Stimulated activated CD8-positive, alpha-beta memory T cell treated with anti-CD3 and anti-CD28 coated beads, Interleukin-2, amount 100 ng/mL, for 48 hours (primary cell): ENCODE measurements at regions not wholly inside any gene's neighbourhood (a gene's known extent, or its start where the extent isn't known, plus 50 kb on each side); places are given as distances from the start of the nearest gene placed in this dataset.
A peak's percentile ranks its signal among the peaks of the same experiment; 100 is the strongest.

Experiments
- DNase-seq, 2 donors: peaks; one replicate each; pipeline ENCODE4 v3.0.0-alpha.2; 2020; ENCODE audit warnings: low read depth in 2 of 2

DNA sequence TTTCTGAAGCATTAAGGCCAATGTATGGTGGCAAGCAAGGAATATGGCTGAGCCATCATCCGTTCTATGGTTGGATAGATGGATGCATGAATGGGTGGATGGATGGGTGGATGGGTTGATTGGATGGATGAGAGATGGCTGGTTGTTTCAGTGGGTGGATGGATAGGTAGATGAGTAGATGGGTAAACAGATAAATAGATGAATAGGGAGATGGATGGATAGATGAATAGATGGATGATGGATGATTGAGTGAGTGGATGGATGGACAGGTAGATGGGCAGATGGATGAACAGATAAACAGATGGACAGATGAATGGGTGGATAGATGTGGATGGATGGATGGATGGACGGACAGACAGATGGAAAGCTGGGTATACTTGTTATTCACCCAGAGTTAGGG, 92.6 kb upstream of the ZNF618 start:
- DNase-seq: no peak

DNA sequence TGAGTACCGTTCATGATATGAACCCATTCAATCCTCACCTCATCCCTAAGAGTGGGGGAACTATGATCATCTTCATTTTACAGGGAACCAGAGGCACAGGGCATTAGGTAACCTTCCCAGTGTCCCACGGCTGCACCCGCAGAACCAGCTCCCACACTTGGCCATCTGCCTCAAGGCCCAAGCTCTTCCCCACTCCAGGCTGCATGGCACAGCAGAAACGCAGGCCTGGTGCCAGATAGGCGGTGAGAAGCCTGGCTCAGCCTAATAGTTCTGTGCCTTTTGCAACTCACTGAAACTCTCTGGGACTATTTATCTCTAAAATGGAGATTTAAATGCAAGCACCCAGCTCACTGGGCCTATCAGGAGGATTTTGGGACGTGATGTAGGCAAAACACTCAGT, 90.8 kb upstream of the ZNF618 start:
- DNase-seq: no peak

DNA sequence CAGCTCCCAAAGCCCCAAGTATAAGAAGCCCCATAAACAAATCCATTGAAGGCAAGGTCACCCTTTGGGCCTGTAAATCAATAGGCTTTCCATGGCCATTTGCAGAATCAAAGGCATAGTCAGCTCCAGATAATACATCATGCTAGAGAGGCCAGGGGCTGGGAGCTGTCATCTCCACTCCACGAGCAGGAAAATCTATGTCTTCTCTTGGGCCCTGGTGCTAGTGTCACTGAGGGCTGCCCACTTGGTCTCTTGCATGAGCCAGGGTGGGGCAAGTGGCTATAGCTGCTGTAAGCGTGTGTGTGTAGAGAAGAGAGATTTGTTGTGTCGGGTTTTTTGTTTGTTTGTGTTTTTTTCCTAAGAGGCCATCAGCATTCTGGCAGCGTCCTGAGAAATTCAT, 90.0 kb upstream of the ZNF618 start:
- no peak for DNase-seq

DNA sequence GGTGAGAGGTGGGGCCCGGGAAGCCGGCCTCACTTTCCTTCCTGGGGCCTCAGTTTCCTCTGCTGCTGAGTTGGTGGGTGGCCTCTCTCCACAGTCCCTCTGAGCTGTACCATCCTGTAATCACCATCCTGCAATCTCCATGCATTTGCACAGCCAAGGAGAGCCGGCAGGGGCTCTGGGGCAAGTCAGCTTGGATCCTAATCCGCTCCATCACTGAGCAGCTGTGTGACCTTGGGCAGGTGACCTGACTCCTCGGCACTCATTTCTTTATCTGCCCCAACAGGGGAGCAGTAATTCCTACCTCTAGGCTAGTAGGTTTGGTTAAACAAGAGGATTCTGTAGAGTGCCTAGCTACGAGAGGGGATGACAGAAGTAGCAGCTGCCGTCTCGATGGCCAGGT, 88.2 kb upstream of the ZNF618 start:
- DNase-seq: no peak

GRCh38 chr9:113788616-113789330, 87.3 kb upstream of the ZNF618 start:
- no peak for DNase-seq

DNA sequence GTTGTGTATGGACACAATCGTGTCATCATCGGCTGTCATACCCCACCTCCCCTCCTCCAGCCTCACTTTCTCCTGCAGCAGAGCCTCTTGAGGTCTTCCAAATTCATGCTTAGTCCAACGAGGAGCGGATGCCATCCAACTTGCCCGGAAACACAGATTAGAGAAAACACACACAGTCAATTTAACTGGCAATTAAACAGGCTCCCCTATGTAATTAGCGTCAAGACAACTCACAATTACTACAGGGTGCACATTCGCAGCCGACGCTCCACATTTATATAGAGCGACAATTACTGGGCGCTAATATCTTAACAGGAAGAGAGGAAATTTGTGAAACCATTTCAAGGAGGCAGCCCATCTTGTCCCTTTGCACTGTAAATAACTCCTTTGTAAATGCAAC, 86.0 kb upstream of the ZNF618 start:
- no peak for DNase-seq

DNA sequence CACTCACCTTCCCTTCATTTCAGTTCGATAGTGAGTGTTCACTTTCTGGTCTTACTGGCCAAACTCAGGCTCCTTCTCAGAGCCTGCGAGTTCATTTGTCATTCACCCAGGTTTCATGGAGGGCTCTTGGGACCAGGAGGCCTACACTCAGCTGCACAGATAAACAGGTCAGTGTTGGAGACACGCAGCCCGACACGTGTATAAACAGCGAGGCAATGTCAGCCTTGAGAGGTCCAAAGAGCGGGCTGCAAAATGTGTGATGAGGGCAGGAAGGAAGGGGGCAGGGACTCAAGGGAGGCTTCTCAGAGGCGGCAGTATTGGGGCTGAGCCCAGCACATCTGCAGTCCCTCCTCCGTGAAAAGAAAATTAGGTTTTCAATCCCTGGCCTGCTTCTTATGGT, 82.6 kb upstream of the ZNF618 start:
- no peak for DNase-seq

- DNase-seq: no peak
Measured at GRCh38 chr9:113794721-113795120, 81.4 kb upstream of the ZNF618 start.

- no peak for DNase-seq
Measured at GRCh38 chr9:113795811-113796392, 80.2 kb upstream of the ZNF618 start.

DNA sequence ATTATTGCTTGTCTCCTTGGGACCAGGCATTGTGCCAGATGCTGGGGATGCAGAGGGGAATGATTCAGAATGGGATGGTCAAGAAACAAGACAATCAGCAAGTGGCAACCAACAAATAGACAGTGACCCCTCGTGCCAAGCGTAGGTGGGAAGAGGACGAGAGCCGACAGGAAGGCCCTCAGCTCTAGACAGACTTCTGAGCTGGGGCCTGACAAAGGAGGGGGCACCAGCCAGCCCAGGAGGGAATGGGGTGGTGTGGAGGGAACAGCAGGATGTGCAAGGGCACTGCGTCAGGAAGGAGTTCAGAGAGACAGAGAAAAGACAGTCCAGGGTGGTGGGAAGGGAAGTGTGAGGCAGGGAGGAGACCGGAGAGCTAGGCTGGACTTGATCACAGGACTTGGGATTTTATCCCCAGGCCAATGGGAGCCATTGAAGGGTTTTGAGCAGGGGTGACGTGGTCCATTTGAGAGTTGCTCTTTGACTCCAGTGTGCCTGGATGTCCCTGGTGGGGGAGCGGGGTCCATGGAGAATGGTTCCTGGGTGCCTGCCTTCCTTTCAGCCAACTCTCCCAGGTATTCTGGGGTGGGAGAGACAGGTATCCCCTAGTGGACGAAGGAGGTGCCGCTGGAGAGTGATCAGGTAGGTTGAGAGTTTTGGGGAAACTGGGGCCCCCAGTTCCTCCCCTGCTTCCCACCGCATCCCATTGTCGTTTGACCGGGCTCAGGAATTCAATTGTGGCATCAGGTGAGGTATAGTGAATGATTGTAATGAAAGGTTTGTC, 79.3 kb upstream of the ZNF618 start:
- no peak for DNase-seq

GRCh38 chr9:113798062-113799030, 77.8 kb upstream of the ZNF618 start:
- DNase-seq: no peak

DNA sequence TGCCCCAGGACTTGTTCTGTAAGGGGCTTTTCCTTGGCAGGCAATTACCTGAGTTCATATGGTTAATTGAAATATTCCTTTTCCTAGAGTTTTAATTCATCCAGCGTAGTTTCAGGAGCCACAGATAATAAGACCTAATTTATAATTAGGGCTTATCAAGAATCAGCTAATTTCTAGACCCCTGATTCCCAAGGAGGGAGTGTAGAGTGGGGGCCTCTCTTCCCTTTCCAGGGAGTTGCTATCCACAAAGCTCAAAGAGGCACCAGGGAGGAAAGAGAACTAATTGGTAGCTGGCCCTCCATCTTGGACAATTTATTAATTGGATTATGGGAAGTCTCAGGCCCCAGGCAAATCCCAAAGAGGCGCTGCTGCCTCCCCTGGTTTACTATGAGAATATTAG, 75.8 kb upstream of the ZNF618 start:
- no peak for DNase-seq

- DNase-seq: no peak
Measured at GRCh38 chr9:113803811-113804589, 72.1 kb upstream of the ZNF618 start.

- DNase-seq: no peak
Measured at GRCh38 chr9:113805486-113806132, 70.5 kb upstream of the ZNF618 start.

- DNase-seq: peak in 1 of 2 donors; percentile 5
Measured at GRCh38 chr9:113807173-113808061, 68.7 kb upstream of the ZNF618 start.

DNA sequence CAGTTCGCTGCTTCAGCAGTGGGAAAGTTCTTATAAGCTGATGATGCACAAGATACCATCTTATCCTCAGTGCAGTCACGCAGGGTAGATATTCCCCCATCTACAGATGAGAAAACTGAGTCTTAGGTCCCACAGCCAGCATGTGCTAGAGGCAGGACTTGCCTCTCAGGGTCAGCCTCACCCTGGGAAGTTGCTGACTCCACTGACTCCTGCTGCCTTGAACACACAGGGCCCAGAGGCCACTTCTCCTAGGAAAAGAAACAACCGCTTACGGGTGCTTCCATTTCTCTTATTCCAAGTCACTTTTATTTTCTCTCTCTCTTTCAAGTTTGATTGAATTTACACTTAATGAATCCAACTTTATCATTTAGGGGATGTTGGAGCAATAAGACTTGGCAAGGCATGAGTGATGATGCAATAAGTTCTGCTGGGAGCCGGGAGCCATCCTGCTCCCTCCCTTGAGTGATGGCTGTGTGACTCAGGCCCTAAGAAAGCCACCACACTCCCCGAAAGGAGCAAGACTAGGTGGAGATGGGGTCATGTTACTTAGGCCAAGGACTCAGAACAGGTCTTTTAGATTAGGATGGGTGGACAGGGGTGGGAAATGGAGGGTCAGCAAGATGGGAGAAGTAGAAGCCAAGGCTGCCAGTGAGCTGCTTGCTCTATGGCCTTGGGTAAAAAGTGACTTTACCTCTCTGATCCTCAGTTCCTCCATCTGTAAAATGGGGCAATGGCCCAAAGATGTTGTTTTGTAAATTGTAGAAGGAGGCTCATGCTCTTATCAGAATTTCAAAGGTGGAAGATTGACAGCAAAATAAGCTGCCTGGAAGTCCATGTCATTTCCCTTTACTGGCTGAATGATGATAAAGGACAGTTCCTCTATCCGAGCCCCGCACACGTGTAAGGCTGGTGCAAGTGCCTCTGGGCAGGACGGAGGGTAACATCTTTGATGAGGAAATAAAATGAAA, 67.4 kb upstream of the ZNF618 start:
- no peak for DNase-seq

GRCh38 chr9:113817171-113817570, 58.9 kb upstream of the ZNF618 start:
- DNase-seq: no peak

GRCh38 chr9:113818391-113818790, 57.7 kb upstream of the ZNF618 start:
- DNase-seq: no peak
